ENCODE measurements at regions not wholly inside any gene's neighbourhood (a gene's known extent, or its start where the extent isn't known, plus 50 kb on each side); places are given as distances from the start of the nearest gene placed in this dataset.

DNA sequence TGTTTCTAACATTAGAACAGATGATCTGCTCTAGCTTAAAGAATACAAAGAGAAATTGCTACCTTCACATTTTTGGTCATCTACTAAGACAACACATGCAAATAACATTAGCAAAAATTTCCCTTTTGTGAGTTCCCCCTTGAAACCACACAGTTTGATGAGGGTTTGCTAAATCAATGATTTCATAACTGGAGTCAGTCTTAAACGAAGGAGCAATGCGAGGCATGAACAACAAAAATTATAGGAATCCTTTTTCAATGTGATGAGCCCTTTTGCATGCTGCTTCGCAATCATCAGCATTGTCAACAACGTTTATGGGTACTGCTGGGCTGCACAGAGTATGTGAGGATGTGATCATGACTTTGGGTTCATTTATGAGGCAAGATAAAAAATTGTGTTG lies 286.4 kb downstream of the C7orf25 start:
- FAIRE-seq (no peak), DNase-seq (ENCODE audit: insufficient read length, low spot score) (no peak)

DNA sequence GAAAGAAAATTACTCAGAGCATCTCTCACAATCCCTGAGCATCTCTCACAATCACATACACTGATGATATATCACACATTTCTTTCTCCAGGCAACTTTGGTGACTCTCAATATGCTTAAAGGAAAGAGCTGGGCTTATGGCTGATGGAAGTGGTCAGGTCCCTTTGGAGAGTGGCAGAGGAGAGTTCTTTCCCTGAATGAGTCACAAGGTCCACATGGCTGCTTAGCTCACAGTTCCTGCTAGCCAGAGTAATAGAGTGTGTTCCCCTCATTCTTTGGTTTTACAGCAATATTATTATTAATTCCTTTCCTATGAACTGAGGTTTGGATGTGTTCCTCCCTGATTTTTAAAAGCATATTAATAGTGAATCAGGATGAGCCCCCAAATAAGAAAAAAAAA lies 287.4 kb downstream of the C7orf25 start:
- DNase-seq (ENCODE audit: insufficient read length, low spot score) (no peak), FAIRE-seq (no peak)

DNA sequence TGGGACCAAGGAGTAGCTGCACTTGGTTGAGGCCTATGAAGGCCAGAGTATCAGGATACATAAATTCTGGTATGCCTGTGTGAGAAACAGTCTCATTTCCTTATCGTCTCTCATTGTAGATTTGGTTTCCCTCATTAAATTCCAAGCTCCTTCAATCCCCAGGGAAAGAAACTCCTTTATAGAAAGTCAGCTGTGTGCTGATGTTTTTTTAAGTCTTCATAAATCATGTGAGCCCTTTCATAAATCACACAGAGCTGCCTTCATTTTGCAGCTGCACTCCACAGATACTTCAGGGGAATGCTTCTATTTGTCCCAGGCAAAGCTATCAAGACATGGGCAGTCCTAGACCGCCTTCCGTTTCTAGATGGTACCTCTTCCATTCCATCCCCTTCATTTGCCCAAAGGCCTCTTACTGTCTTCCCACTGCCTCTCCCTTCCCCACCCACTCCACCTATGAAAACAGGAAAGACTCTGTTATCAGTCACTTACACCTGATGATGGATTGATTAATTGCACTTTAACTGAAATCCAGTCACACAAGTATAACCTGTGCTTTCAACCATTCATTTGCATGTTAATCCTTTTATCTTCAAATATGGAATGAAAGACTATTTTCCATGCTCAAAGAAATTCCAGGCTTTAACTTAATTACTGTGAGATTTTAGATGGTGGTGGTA lies 290.2 kb downstream of the C7orf25 start:
- FAIRE-seq (no peak), DNase-seq (ENCODE audit: insufficient read length, low spot score) (no peak)

DNA sequence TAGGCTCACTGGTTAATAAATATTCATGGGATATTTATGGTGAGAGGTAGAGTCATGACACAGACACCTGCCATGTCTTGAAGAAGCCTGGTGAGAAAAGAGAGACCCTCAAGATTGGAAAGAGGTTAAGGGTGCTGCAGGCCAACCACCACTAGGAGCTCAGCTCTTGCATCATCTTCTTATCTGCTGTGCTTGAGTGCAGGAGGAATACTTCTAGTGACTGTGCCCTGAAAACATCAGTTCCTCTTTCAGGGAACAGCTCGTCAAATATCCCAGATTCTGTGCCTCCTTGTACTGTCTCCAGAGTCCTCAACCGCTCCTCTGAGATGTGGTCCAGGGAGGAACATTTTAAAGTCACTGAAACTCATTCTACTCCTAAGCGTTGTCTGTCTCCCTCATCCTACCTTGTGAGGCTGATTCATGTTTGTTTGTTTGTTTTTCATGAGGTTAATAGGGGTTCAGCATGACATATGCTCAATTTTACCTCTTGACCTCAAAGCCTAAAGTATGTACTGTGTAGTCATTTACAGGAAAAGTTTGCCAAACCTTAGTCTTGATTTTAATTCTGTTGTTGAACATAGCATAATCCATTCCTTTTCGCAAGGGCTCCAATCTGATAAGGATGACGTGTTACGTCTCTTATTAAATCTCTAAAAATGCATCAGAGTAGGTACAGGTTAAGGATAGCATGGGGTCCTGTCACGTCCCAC lies 293.1 kb downstream of the C7orf25 start:
- no peak for DNase-seq (ENCODE audit: insufficient read length, low spot score)
- FAIRE-seq, result no peak

DNA sequence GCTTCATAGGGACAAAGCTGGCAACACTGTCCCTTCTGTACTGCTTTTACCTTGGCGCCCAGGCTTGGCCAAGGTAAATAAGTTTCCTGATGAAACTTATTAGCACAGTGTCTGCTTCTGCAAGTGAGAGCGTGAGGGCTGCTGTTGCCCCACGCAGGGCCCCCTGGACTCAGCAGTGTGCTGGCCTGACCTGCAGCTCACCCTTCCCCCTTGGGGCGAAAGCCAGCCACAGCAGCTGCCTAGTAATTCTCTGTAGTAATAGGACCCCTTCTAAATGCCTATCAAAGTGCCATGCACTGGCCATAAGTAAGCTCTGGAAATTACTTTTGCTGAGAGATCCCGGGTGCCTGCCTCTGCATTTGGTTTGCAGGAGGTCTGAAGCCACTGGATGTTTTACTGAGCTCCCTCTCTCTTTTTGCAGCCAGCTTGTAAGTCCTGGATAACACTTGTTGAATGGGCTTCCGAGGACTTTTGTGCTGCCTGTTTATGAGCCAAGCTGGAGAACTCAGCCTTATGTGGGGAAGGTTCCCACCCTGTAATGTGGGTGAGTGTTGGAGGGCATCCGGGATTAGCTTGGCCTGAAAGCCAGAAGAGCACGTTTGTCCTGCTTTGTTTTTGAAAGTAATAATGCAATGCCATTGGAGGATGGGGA lies 293.9 kb downstream of the C7orf25 start:
- FAIRE-seq (no peak), DNase-seq (ENCODE audit: insufficient read length, low spot score) (no peak)

DNA sequence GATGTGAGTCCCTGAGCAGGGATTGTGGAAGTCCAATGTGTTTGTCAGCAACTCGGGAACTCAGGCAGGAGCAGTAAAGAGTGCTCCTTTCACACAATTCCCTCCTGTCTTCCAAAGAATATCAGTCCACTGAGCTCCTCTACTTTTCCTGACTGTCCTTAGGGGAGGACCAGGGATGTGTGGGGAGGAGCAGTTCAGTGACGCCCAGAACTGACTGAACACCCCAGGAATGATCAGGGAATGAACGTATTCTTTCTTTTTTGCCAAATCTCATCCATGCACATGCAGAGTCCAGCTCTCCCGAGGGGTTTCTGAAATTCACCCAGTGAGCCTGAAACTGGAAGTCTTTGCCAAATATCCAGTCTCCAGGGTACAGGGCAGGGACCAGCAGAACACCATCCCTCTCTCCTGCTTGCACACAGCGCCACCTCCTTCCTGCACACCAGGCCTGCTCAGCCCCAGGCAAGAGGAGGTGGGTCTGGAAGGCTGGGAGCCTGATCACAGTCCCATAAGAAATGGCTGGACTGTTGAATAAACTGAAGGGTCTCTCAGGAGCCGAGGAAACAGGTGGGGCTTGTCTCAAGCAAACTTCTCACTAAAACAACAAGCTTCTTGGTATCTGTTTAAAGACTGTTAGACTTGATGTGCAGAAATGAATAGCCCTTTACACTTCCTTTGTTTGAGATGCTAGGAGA lies 294.7 kb downstream of the C7orf25 start:
- FAIRE-seq (no peak), DNase-seq (ENCODE audit: insufficient read length, low spot score) (no peak)

DNA sequence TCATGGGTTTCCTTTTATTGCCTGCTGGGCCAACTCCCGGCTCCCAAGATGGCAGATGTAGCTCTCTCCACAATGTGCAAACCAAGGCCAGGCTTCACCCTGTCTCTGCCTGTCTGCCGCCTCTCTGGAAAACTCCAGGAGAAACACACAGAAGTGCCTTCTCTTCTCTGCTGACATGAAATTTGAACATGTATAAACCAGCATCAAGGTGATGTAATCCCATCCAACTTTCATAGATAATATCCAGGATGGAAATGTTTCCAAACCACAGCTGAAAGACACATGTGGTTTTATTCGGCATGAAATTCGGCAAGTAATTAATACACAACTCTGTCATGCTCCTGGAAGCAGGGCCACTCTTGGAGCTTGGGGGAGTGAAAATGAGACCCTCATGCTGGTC lies 297.2 kb downstream of the C7orf25 start:
- FAIRE-seq, result no peak
- DNase-seq (ENCODE audit: insufficient read length, low spot score), result no peak

DNA sequence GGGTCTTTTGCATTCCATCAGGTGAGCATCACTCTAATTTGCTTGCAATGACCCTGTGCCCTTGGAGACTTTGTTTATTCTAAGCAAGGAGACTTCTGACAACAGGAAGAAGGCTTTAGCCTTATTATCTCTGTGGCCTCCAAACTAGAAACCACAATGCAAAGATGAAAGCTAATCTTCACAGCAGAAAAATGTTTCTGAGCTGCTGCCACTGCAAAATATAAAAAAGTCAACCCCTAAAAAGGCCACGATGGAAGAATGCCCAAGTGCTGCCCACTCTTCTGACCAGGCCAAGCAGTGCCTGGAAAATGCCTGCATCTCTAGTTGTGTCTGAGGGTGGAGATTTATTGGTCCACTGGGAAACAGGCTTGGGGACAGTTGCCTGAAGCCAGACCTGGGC lies 299.9 kb downstream of the C7orf25 start:
- DNase-seq (ENCODE audit: insufficient read length, low spot score) (no peak), FAIRE-seq (no peak)

DNA sequence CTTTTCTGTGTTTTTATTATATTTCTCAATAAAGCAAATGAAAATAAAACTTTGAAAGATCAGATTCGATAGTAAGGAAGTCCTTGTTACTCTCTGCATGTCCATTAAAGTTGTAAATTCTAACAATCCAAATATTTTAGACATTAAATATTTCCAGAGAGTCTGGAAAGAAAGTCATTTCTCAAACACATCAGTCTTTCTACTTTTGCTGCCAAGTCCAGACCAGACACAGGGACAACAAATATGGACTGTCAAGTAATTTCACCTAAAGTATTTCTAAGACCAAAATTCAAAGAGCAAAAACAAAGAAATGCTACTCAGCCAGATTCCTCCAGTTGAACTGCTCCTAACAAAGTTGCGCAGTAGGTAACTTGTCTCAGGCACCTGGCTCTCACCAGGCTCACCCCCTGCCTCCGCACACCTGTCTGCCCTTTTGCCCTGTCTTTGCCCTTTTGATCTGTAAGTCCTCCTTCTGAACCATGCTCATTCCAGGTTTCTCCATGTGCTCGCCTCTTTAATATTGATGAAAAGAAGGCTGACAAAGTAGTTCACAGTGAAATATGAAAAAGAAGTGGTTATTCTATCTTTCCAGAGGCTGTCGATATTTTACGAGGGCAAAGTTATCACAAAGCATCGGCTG lies 300.5 kb downstream of the C7orf25 start:
- DNase-seq (ENCODE audit: insufficient read length, low spot score) (no peak), FAIRE-seq (no peak)

DNA sequence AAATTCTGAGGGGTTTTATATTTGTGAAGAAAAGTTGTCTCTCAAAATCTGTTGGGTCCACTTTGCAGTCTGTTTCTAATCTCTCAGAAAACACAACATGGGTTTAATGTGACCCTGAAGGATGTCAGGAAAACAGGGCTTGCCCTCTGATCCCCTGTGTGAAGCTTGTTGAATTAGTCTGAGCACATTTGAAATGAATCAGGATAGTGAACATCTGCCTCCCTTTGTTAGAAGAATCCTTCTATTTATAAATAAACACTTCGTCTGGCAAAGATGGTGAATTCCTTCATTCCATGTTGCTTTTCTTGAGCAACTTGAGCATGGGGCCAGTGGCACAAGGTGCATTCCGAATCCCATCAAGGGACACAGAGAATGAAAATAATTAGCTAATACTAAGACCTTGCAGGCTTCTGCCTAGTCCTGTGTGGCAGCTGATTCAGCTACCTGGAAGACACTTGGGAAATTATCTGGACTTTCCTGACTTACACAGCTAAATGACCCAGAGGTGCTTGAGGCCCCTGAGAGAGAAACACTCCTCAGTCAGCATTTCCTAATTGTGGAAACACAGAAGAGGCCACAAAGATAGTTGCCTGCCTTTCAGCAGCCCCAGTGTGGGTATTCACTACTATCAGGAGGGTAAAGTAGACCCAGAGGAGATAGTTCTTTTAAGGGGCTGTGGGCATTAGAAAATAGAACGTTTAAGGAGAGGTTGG lies 305.5 kb downstream of the C7orf25 start:
- DNase-seq (ENCODE audit: insufficient read length, low spot score), result no peak
- FAIRE-seq, result no peak

DNA sequence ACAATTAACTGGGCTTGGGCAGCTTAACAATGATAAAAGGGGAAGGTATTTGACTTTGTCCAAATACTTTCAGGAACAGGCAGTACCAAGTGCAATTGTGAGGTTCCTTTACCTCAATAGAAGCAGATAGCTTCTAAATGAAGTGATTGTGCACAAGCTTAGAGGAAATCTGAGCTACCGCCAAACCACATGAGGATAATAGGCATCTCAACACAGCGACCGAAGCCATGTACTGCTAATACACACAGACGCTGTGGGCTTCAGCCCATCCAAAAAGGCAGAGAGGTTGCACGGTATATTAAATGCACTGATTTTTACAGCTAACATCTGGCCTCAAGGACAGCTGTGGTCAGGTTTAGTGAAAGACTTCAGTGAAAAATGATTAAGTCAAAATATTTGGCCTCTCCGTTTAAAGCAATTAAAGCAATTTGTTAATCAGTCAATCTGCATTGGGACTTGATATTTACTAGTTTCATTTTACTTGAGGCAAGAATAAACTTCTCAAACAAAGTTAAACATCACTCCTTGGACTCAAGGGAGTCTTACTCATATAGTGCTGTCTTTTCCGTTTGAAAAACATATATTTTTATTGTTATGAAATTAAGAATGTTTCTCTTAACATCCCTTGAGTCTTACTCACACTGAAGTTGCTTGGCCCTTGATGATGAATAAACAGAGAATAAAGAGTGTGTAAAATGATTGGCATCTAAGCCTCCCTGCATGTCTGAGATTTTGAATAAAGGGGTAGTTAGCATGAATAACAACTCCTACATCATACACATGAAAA lies 306.3 kb downstream of the C7orf25 start:
- no peak for FAIRE-seq
- no peak for DNase-seq (ENCODE audit: insufficient read length, low spot score)

DNA sequence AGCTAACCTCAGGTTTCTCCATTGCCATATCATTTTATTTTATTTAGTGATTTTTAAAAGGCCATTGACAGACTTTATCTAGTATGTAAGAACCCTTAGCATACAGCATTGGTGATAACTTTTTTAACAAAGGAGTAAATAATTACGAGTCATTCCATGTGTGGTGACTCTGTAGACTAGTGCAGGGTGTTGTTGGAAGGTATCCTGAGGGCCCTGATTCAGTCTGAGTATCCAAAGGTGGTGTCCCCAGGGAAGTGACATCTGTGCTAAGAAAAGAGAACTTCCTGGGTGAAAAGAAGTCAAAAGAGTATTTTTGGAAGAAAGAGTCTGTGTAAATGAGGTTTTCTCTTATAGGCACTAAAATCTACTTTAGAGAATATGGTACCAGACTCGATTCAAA lies 308.4 kb downstream of the C7orf25 start:
- FAIRE-seq, result no peak
- no peak for DNase-seq (ENCODE audit: insufficient read length, low spot score)

DNA sequence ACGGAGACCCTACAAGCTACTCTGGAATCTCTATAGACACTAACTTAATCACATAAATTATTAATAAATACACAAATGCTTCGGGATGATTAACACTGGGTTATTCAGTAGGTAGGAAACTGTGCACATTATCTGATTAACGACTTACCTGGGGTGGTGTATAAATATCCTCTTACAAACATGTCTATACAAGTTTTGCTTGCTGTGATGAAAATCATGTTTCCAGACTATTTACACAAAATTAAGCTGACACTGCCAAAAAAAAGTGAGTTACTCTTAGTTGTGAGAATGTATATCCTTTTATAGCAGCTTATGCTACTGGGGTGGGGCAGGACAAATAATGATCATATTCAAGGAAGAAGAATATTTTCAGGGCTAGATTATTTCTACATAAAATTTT lies 314.6 kb downstream of the C7orf25 start:
- DNase-seq (ENCODE audit: insufficient read length, low spot score), result no peak
- no peak for FAIRE-seq

DNA sequence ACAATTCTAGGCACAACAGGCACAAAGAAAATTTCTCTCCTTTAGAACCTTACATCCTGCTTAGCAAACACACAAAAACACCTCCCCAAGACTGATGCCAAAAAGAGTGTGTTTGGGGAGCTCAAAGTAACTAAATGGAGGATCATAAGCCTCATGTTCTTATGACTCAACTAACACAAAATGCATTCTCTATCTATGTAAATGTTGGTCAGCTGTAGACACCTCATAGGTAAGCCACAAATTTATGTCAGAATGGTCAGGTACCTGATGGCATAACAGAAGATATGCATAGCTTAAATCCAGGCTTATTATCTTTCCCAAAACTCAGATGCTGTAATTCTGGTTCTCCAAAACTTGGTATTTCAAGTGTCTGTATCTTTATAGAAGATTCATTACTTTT lies 315.1 kb downstream of the C7orf25 start:
- no peak for DNase-seq (ENCODE audit: insufficient read length, low spot score)
- no peak for FAIRE-seq

DNA sequence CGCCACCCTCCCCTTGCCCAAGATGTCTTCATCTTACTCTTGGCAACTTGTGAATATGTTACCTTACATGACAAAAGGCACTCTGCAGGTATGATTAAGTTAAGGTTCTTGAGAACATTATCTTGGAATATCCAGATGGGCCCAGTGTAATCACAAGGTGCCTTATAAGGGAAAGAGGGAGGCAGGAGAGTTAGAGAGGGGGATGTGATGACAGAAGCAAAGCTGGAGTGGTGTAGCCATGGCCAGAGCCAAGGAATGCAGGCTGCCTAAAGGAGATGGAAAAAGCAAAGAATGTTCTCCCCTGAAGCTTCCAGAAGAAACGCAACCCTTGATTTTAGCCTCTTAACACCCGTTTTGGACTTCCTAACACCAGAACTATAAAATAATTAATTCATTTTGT lies 318.0 kb downstream of the C7orf25 start:
- no peak for FAIRE-seq

DNA sequence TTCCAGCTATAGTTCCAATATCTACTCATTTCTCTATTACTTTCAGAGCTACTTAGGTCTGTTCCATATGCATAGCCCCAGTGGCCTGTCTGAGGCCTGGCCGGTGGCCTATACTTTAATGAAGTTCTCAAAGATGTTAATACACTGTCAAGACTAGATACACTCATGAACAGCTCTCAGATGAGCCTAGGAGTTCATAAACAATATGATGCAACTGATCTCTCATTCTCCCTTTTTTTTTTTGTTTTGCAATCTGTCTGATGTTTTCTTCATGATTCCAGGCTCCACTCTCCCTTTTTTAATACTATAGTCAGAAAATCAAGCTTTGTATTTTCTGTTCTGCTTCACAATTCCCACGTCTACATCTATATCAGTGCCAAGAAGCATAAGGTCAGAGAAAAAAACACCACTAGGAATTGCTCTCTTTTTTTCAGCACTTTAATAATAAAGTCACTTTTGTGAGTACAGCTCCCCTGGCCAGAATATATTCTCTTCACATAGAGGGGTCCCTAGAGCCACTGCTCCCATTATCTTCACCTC lies 321.0 kb downstream of the C7orf25 start:
- DNase-seq (ENCODE audit: insufficient read length, low spot score) (no peak), FAIRE-seq (no peak)

More for the DNA sequence above, 318.0 kb downstream of the C7orf25 start:
- DNase-seq (ENCODE audit: insufficient read length, low spot score), result no peak

DNA sequence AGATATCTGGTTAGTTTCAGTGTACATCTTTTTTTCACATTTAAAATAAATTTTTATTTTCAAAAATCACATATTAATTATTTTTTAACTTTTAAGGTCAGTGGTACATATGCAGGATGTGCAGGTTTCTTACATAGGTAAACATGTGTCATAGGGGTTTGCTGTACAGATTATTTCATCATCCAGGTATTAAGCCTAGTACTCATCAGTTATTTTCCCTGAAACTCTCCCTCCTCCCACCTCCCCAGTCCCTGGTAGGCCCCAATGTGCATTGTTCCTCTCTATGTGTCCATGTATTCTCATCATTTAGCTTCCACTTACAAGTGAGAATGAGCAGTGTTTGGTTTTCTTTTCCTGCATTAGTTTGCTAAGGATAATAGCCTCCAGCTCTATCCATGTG lies 323.0 kb downstream of the C7orf25 start:
- no peak for FAIRE-seq

DNA sequence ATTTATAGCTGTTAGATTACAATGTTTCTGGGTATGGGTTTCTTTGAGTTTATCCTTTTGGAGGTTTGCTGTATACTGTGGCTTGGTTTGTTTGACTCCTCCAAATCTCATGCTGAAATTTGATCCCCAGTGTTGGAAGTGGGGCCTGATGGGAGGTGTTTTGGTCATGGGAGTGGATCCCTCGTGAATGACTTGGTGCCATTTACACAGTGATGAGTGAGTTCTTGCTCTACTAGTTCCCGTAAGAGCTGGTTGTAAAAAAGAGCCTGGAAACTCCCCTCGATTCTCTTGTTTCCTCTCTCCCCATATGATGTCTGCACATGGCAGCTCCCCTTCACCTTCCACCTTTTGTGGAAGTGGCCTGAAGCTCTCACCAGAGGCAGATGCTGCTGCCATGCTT lies 324.1 kb downstream of the C7orf25 start:
- FAIRE-seq (no peak), DNase-seq (ENCODE audit: insufficient read length, low spot score) (no peak)

More for the DNA sequence above, 323.0 kb downstream of the C7orf25 start:
- DNase-seq (ENCODE audit: insufficient read length, low spot score), result no peak

DNA sequence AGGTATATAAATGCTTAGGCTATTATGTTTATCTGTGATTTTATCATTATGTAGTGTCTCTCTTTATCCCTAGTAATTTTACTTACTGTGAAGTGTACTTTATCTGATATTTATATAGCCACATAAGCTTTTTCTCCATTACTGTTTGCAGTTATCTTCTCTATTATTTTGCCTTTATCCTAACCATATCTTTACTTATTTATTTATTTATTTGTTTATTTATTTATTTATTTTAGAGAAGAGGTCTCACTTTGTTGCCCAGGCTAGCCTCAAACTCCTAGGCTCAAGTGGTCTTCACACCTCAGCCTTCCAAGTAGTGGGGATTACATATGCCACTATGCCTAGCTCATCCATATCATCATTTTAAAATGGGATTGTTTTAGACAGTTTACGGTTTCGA lies 331.8 kb downstream of the C7orf25 start:
- no peak for FAIRE-seq
- no peak for DNase-seq (ENCODE audit: insufficient read length, low spot score)

Measured in GM19239 (cell line).